ENCODE measurements at regions not wholly inside any gene's neighbourhood (a gene's known extent, or its start where the extent isn't known, plus 50 kb on each side); places are given as distances from the start of the nearest gene placed in this dataset.
A peak's percentile ranks its signal among the peaks of the same experiment; 100 is the strongest.

- no peak for DNase-seq (ENCODE audit: low spot score)
Observed at GRCh38 chr6:132973514-132973993, 159.2 kb downstream of the RPS12 start.

- no peak for DNase-seq (ENCODE audit: low spot score)
Observed at GRCh38 chr6:132974122-132974521, 159.8 kb downstream of the RPS12 start.

- DNase-seq (ENCODE audit: low spot score), result no peak
Observed at GRCh38 chr6:132977413-132977812, 163.0 kb downstream of the RPS12 start.

DNA sequence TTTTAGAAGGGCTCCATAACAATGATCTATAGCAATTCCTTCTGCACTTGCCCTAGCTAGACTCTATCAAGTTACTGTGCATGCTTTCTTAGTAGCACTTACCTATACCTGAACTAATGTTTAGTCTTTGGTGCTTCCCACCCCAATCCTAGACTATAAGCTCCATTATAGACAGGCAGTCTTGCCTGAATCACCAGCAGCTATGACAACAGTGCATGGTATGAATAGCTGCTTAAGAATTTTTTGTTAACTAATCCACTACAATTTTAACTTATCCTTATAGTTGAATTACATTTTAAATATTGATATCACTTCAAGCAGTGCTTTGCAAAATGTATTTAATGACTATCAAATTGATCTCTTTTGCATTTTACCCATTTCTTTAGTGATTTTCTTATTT is 164.3 kb downstream of the RPS12 start:
- DNase-seq (ENCODE audit: low spot score), result no peak

DNA sequence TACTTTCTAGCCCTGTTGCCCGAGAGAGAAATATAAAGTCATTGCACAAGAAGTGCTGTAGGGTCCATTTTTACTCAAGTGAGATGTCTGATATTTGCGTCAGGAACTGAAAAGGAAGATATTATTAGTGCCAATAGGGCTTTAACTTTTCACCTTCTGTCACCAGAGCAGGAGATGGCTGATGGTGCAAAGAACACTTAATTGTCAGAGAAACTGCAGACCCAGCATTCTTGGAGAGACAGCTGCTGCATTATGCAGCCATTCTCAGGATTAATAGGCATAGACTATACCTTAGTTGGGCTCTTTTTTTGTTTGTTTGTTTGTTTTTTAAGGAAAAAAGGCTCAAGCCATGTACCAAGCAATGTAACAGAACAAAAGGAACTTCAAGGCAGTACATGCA is 179.4 kb downstream of the RPS12 start:
- no peak for DNase-seq (ENCODE audit: low spot score)

DNA sequence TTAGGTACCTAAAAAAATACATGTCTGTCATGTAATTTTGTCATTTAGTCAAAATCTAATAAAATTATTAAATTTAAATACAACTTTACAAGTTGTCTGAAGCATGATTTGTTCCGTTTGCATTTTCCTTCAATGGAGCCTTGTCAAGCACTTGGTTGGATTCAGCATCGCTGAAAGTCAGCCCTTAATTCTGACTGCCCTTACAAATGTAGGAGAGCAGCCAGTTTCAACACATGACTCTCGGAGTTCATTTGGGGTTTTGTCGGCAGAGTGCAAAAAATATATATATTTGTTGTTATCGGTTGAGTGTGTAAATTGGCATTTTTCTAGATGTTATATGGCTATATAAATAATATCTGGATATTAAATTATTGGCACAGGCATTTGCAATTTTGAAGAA is 180.6 kb downstream of the RPS12 start:
- DNase-seq (ENCODE audit: low spot score), result no peak

GRCh38 chr6:132995432-132995831 is 181.1 kb downstream of the RPS12 start:
- DNase-seq (ENCODE audit: low spot score), result no peak

DNA sequence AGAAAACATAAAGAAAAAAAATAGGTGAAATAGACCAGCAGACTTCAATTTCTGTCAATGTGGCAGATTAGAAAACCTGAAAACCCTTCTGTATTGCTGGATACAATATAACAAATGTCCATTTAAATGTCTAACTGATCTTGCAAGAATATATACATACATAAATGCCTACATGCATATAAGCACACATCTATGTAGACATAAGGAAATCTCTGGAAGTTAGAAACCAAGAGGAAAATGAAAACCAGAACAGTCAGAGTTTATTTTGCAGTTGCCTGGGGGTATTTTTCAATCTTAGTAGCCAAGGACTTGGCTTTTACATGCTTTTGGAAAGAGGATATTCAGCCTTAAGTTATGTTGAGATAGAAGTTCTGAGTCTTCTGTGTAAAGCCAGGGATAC is 184.0 kb downstream of the RPS12 start:
- DNase-seq (ENCODE audit: low spot score), result no peak

- no peak for DNase-seq (ENCODE audit: low spot score)
Observed at GRCh38 chr6:133001040-133001565, 186.7 kb downstream of the RPS12 start.

DNA sequence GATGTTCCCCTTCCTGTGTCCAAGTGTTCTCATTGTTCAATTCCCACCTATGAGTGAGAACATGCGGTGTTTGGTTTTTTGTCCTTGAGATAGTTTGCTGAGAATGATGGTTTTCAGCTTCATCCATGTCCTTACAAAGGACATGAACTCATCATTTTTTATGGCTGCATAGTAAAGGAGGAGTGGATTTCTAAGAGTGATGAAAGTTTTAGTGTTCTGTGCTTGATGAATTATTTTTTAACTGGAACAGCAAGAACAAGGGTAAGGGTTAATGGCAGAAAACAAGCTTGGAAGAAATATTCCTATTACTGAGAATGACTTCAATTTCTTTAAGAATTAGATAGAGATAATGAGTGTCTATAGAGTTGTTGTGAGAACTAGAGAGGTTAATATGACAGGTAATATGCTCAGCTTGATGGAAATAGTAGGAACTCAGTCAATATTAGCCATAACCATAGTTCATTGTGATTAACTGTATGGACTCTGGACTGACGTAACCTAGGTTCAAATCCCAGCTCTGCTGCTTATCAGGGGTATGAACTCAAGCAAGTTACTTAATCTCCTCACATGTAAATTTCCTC is 190.0 kb downstream of the RPS12 start:
- DNase-seq (ENCODE audit: low spot score), result no peak

DNA sequence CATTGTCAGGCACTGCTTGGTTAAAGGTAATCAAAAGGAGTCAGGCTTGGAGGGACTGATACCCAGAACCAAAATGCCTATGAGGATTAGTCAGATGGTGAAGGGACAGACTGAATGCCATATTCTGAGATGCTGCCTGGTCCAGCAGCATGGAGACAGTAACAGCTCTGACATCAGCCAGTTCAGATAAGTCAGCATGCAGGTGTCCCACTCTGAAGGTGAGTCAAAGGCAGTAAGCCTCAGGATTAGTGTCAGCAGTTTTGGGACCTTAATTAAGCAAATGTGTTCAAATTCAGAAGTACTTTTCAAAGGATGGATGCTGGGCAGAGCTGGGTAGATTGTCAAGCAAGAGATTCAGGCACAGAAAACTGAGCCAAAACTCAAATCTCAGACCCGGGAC is 198.4 kb downstream of the RPS12 start:
- DNase-seq (ENCODE audit: low spot score), result no peak

DNA sequence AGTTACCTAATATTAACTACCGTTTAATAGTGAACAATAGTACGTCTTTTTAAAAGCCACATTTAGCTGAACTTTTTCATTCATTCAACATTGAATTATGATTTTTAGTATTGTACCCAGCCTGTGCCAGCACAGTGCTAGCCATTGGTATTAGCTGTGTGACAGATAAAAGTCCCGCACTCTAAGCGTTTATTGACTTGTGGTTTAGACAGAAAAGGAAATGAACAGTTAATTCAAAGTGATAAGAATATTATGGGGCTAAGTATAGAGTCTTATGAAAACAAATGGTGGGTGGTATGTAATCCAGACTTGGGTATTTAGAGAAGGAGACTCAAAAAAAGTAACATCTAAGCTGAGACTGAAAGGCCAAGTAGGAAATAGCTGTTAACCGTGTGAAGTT is 202.3 kb downstream of the RPS12 start:
- DNase-seq (ENCODE audit: low spot score), result no peak

DNA sequence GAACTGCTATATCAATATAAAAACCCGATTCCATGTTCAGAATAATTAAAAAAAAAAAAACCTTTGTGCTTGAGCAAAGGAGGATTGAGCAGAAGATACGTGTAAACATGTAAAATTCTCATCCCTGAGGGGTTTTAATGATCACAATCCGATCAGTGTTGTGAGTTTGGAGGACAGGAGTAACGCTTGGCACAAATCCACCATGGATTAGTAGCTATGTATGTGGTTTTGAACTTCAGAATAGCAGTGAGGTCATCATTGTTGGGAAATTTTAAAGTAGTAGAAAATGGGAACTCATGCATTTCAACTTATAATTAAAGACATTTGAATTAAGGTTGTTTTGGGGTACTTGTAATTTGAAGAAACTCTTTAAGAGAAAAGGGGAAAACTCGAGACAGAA is 203.2 kb downstream of the RPS12 start:
- no peak for DNase-seq (ENCODE audit: low spot score)

DNA sequence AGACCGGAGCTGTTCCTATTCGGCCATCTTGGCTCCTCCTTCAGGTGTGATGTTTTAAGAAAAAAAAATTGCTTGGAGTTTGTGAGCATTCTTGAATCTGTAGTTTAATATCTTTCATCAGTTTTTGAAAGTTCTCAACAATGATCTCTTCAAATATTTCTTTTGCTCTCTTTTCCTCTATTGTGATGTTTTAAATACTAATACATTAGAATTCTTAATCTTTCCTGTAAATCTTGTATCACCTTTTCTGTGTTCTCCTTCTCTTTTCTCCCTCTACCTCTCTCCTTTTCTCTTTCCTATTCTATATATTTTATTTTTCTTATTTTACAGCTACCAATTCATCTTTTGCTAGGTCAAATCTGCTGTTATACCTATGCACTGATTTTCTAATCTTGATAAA is 212.3 kb downstream of the RPS12 start:
- no peak for DNase-seq (ENCODE audit: low spot score)

DNA sequence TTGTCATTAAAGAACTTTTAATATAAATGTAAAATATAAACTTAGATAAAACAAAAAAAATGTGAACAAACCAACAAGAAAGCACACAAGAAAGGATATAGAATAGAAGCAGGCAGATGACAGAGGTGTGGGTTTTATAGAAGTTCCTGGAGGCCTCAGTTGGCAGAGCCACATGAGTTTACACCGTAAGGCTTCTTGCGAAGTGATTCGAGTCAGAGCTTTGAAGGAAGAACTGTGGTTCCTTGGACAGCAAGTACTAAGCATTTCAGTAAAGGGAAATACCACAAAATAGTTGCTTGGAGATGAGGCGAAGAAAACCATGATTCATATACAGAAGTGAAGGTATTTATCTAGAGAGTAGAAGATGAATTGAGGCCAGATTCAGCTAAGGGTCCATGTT is 207.9 kb upstream of the EYA4 start:
- DNase-seq (ENCODE audit: low spot score), result no peak

GRCh38 chr6:133034509-133035206 is 206.5 kb upstream of the EYA4 start:
- no peak for DNase-seq (ENCODE audit: low spot score)

- DNase-seq (ENCODE audit: low spot score), result peak; percentile 71
Observed at GRCh38 chr6:133040094-133040802, 200.9 kb upstream of the EYA4 start.

DNA sequence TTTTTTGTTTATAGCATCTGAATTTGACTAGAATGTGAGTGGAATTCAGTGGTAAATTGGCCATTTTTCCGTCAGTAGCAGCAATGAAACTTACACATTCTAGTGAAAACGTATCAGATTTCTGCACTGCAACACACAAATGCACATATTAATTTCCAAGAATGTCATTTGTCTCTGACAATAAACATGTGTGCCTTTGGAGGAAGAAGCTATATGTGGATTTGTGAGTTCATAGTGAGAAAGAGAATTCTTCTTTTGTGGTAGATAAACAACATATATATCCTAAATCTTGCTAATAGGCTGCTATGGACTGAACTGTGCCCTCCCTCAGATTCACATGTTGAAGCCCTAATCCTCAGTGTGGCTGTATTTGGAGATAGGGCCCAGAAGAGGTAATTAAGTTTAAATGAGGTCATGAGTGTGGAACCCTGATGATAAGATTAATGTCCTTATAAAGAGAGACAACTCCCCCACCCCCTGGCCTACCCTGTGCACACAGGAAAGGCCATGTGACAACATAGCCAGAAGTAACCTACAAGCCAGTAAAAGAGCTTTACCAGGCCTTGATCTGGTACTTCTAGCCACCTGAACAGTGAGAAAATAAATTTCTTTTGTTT is 200.2 kb upstream of the EYA4 start:
- peak; percentile 77 for DNase-seq (ENCODE audit: low spot score)

- DNase-seq (ENCODE audit: low spot score), result no peak
Observed at GRCh38 chr6:133042550-133043120, 198.5 kb upstream of the EYA4 start.

DNA sequence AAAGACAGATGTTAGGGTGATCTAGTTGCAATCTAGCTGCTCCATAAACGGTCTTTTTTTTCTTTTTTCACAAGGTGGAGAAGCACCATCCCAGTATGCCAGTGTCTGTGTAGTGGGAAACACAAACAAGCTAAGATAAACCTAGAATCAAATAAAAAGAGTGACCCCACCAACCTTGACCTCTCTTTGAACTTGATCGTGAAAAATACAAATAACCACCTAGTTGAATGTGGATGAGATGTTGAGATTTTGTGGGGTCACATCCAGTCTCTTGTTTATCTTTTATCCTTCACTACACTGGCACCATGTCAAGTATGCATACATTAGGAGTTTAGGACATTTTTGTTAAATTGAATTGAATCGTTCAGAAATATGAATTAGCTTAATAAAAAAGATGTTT is 194.6 kb upstream of the EYA4 start:
- DNase-seq (ENCODE audit: low spot score), result no peak

- DNase-seq (ENCODE audit: low spot score), result no peak
Observed at GRCh38 chr6:133047065-133047665, 194.0 kb upstream of the EYA4 start.

DNA sequence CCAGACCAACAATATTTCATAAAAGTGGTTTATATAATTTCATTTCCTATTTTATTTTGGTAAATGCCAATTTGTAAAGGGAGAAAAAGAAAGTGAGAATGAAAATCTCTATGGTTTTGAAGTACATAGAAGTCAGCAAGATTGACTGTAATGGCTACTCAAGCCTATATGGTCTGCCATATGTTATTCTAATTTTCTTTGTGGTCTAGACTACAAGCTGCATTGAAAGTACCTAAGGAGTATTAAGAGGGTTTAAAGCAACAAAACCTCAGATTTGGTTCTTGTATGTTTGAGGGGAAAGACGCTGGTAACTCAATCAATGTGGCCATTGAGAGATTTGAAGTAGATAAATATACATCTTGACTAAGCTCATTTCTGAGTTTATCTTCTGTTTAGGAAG is 193.5 kb upstream of the EYA4 start:
- DNase-seq (ENCODE audit: low spot score), result no peak

All from hematopoietic multipotent progenitor cell treated with erythropoietin and hydrocortisone succinate and interleukin-3 and kit ligand, for 17 days (in vitro differentiated cells).